HepG2 (cell line): ENCODE measurements at regions not wholly inside any gene's neighbourhood (a gene's known extent, or its start where the extent isn't known, plus 50 kb on each side); places are given as distances from the start of the nearest gene placed in this dataset.

Experiments
- ATF6 ChIP-seq: sonication (generic); formaldehyde crosslinking; conservative IDR thresholded peaks from 2 replicates; pipeline ENCODE4 v1.4.0; 2020; ENCODE audit warnings: missing genetic modification reagents
- E2F2 ChIP-seq: sonication (generic); formaldehyde crosslinking; IDR thresholded peaks from 2 replicates; pipeline ENCODE4 v1.4.0; 2020; ENCODE audit warnings: missing genetic modification reagents, borderline replicate concordance
- ESRRA ChIP-seq: sonication (generic); formaldehyde crosslinking; IDR thresholded peaks from 2 replicates; pipeline ENCODE4 v1.5.1; 2020; ENCODE audit warnings: mild to moderate bottlenecking, low read depth, missing genetic modification reagents
- FOXA3 ChIP-seq: IDR thresholded peaks from 2 replicates; pipeline ENCODE4 v1.6.1; 2016; ENCODE audit warnings: missing genetic modification reagents, missing compliant biosample characterization
- HMG20B ChIP-seq: conservative IDR thresholded peaks from 2 replicates; pipeline ENCODE4 v1.6.1; 2016; ENCODE audit warnings: missing genetic modification reagents, missing compliant biosample characterization
- MXD1 ChIP-seq: sonication (generic); formaldehyde crosslinking; IDR thresholded peaks from 2 replicates; pipeline ENCODE4 v1.4.0; 2020; ENCODE audit warnings: mild to moderate bottlenecking, missing genetic modification reagents
- NFIC ChIP-seq: IDR thresholded peaks from 2 replicates; pipeline ENCODE4 v1.6.1; 2012; ENCODE audit warnings: mild to moderate bottlenecking, low read length, inconsistent platforms
- SOX6 ChIP-seq, 2 experiments: fragments of 450-650 bp in 1 of 2; sonication (generic) in 1 of 2; formaldehyde crosslinking in 1 of 2; IDR thresholded peaks; 2 replicates each; pipeline versions ENCODE4 v1.4.0 to v1.6.1; 2017 to 2020; ENCODE audit warnings: antibody characterized with exemption in 1 of 2, mild to moderate bottlenecking in 1 of 2, missing genetic modification reagents in 1 of 2
- STAT5B ChIP-seq: sonication (generic); formaldehyde crosslinking; IDR thresholded peaks from 2 replicates; pipeline ENCODE4 v1.4.0; 2020; ENCODE audit warnings: missing genetic modification reagents
- TFE3 ChIP-seq: IDR thresholded peaks from 2 replicates; pipeline ENCODE4 v1.6.1; 2016
- U2AF2 ChIP-seq: fragments of 200-400 bp; formaldehyde crosslinking; IDR thresholded peaks from 2 replicates; pipeline ENCODE4 v1.6.1; 2017; ENCODE audit warnings: low read depth, mild to moderate bottlenecking, low read length
- ZNF138 ChIP-seq: sonication (generic); formaldehyde crosslinking; IDR thresholded peaks from 2 replicates; pipeline ENCODE4 v1.5.0; 2020; ENCODE audit warnings: mild to moderate bottlenecking, low read depth, missing genetic modification reagents
- ZNF720 ChIP-seq: sonication (generic); formaldehyde crosslinking; IDR thresholded peaks from 2 replicates; pipeline ENCODE4 v1.4.0; 2020; ENCODE audit warnings: missing genetic modification reagents
- ZNF766 ChIP-seq: sonication (generic); formaldehyde crosslinking; IDR thresholded peaks from 2 replicates; pipeline ENCODE4 v1.5.0; 2020; ENCODE audit warnings: missing genetic modification reagents, borderline replicate concordance
- TF ChIP-seq, protein P1 (sequence below): sonication (generic); formaldehyde crosslinking; conservative IDR thresholded peaks from 2 replicates; pipeline ENCODE4 v1.4.0; 2020; ENCODE audit warnings: missing genetic modification reagents
- TF ChIP-seq, protein P2 (sequence below), 2 experiments: sonication (generic) in 1 of 2; formaldehyde crosslinking in 1 of 2; IDR thresholded peaks; 2 replicates each; pipeline versions ENCODE4 v1.5.1 to v1.6.1; 2011 to 2020; ENCODE audit warnings: borderline replicate concordance in 1 of 2, low read depth in 1 of 2, low read length in 1 of 2, mild to moderate bottlenecking in 1 of 2, missing genetic modification reagents in 1 of 2, moderate library complexity in 1 of 2
- TF ChIP-seq, protein P3 (sequence below): sonication (generic); formaldehyde crosslinking; IDR thresholded peaks from 2 replicates; pipeline ENCODE4 v1.8.0; 2022; ENCODE audit warnings: missing genetic modification reagents, low read depth, mild to moderate bottlenecking, borderline replicate concordance

GRCh38 chr9:129334105-129334935, 156.3 kb upstream of the IER5L start (continued):
- TF ChIP-seq, protein P1, sequence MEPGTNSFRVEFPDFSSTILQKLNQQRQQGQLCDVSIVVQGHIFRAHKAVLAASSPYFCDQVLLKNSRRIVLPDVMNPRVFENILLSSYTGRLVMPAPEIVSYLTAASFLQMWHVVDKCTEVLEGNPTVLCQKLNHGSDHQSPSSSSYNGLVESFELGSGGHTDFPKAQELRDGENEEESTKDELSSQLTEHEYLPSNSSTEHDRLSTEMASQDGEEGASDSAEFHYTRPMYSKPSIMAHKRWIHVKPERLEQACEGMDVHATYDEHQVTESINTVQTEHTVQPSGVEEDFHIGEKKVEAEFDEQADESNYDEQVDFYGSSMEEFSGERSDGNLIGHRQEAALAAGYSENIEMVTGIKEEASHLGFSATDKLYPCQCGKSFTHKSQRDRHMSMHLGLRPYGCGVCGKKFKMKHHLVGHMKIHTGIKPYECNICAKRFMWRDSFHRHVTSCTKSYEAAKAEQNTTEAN: peak; percentile 79; the same call in 1 of the 2 replicates
- TF ChIP-seq ESRRA (CRISPR knock-in tag): peak; percentile 88; the same call in 1 of the 2 replicates
- no peak for TF ChIP-seq ZNF720
- 0 out of 2 replicates have a peak, but pooled peaks have one; percentile 21 for TF ChIP-seq U2AF2
- no peak for TF ChIP-seq SOX6 (IDR thresholded peaks at IDR 0.05)
- peak; percentile 92 for TF ChIP-seq SOX6 (CRISPR knock-in tag; IDR thresholded peaks at IDR 0.05)
- TF ChIP-seq, protein P2, sequence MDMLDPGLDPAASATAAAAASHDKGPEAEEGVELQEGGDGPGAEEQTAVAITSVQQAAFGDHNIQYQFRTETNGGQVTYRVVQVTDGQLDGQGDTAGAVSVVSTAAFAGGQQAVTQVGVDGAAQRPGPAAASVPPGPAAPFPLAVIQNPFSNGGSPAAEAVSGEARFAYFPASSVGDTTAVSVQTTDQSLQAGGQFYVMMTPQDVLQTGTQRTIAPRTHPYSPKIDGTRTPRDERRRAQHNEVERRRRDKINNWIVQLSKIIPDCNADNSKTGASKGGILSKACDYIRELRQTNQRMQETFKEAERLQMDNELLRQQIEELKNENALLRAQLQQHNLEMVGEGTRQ (IDR thresholded peaks at IDR 0.05; ENCODE audit: low read depth, low read length): 0 out of 2 replicates have a peak, but pooled peaks have one; percentile 18
- TF ChIP-seq, protein P2 (CRISPR knock-in tag; IDR thresholded peaks at IDR 0.05; ENCODE audit: borderline replicate concordance): peak; percentile 80; the same call in 1 of the 2 replicates
- TF ChIP-seq ZNF766 (CRISPR knock-in tag): peak; percentile 54; the same call in 1 of the 2 replicates
- no peak for TF ChIP-seq STAT5B
- peak; percentile 86 for TF ChIP-seq MXD1 (CRISPR knock-in tag)
- peak; percentile 76; the same call in 1 of the 2 replicates for TF ChIP-seq NFIC
- TF ChIP-seq ZNF138 (CRISPR knock-in tag): no peak
- TF ChIP-seq ATF6: no peak
- TF ChIP-seq, protein P3, sequence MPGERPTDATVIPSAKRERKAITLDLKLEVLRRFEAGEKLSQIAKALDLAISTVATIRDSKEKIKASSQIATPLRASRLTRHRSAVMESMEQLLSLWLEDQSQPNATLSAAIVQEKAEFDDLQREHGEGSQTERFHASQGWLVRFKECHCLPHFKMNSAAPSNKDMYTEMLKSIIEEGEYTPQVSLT: no peak
- peak; percentile 79 for TF ChIP-seq FOXA3 (CRISPR knock-in tag)
- peak; percentile 34; the same call in 1 of the 2 replicates for TF ChIP-seq E2F2 (CRISPR knock-in tag)
- TF ChIP-seq HMG20B (CRISPR knock-in tag): peak; percentile 92
- TF ChIP-seq TFE3 (CRISPR knock-in tag): peak; percentile 96
